NK-92 (cell line): ENCODE measurements at regions not wholly inside any gene's neighbourhood (a gene's known extent, or its start where the extent isn't known, plus 50 kb on each side); places are given as distances from the start of the nearest gene placed in this dataset.
"Not testable (repeated sequence)": the region's sequence is repeated elsewhere in the genome, so short reads cannot be mapped to it uniquely, and the experiment has no call there.

Experiments
- DNase-seq: peaks from one replicate; lab custom pipeline; 2025; ENCODE audit not compliant: unreplicated experiment; lab: John Stamatoyannopoulos, UW

DNA sequence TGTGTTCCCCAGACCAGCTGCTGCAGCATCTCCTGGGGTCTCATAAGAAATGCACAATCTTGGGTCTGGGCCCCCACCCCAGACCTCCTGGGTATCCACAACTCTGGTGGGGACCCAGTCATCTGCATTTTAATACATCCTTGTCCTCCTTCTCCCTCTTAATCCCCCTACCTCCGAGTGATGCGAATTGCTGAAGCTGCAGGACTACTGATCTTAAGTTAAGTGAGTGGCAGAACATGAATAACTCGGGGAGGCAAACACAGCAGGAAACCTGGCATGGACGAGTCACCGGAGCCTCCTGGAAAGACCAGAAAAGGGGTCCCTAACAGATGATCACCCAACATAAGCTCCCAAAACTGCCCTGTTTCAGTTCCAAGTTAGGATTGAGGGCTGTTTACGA, 283.2 kb upstream of the MGAT5 start:
- DNase-seq = no peak

GRCh38 chr2:133972297-133972696, 281.6 kb upstream of the MGAT5 start:
- DNase-seq = no peak

DNA sequence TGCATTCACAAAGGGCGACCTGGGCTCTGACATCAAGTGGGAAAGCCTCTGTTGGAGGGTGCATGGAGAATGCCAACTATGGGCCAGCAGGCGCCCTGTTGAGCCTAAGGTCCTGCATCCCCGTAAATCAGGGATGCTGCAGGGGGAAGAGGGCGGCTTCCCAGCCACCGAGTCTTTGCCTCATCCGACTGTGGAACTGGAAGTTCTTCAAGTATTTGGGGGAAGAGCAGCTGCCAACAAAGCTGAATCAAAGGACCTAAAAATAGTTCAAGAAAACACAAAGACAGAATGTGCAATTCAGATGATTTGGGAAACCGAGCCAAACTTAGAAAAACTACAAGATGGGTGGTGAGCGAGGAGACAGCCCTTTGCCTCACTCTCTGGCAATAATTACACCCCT, 281.1 kb upstream of the MGAT5 start:
- DNase-seq = no peak

- DNase-seq = no peak
Measured at GRCh38 chr2:133974353-133974752, 279.5 kb upstream of the MGAT5 start.

GRCh38 chr2:133975135-133975534, 278.7 kb upstream of the MGAT5 start:
- DNase-seq = no peak

DNA sequence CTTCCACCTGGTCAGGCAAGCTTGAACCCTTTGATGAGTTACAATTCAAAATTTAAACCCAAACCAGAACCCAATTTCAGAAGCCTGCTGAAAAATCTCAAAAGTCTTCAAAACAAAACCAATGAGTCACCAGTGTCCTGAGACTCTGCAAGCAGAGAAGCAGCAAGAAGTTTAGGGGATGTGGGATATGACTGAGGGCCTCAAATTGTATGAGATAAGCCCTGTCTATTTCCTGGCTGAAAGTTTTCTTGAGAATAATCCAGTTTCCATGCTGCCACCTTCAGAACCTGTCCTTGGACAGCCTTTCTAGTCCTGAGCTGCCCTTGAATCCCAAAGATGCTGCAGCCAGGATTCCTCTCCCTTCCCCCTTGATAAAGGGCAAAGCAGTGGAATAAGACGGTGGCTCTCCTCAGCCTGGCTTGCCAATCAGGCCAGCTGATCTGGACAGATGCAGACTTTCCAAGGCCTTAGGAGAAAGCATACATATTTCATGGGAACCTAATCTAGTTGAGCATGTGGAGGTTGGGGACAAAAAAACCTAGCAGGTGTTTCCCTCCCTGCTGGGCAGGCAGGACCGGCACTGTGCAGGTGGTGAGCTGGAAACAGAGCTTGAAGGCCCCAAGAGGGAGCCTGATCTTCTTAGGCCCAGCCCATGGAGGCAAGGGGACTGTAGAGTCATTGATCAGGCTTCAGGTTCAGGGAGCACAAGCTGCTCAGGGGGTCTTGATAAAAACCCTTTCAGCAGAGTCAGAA, 278.0 kb upstream of the MGAT5 start:
- no peak for DNase-seq

- DNase-seq = no peak
Measured at GRCh38 chr2:133976659-133977058, 277.2 kb upstream of the MGAT5 start.

GRCh38 chr2:133977405-133977804, 276.5 kb upstream of the MGAT5 start:
- no peak for DNase-seq

GRCh38 chr2:133982256-133982655, 271.6 kb upstream of the MGAT5 start:
- DNase-seq = no peak

DNA sequence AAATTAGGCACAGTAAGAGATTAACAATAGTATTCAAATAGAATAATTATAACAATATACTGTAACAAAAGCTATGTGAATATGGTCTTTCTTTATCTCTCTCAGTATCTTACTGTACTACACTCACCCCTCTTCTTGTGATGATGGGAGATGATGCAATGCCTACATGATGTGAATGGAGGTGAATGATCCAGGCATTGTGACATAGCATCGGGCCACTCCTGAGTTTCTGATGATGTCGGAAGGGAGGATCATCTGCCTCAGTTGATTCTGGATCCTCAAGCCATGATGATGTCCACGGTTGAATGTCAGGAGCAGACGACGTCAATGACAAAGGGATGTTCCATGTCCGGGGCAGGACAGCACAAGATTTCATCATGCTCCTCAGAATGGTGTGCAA, 268.3 kb upstream of the MGAT5 start:
- no peak for DNase-seq

DNA sequence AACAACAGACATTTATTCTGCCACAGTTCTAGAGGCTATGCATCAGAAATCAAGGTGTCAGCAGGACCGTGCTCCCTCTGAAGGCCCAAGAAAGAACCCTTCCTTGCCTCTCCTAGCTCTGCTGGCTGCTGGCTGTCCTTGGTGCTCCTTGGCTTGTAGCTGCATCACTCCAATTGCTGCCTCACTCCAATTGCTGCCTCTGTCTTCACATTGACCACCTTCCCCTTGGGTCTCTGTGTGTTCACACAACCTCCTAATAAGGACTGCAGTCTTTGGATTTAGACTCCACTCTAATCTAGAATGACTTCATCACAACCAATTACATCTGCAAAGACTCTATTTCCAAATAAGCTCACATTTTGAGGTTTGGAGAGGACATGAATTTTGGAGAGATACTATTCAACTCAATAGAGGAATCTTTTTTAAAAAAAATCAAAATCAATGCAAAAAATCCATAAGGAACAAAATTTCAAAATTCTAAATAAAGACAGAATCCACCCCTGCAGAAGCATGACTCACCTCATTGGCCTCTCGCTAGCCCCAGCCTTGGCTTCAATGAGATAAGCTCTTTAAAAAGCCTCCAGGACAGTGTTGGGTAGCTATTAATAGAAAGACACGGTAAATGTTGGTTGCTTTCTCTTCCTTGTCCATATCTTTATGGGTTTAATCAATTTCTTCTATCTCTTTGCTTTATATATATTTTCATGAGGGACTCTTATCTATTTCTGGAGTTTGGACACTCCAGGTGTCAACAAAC, 267.6 kb upstream of the MGAT5 start:
- no peak for DNase-seq

DNA sequence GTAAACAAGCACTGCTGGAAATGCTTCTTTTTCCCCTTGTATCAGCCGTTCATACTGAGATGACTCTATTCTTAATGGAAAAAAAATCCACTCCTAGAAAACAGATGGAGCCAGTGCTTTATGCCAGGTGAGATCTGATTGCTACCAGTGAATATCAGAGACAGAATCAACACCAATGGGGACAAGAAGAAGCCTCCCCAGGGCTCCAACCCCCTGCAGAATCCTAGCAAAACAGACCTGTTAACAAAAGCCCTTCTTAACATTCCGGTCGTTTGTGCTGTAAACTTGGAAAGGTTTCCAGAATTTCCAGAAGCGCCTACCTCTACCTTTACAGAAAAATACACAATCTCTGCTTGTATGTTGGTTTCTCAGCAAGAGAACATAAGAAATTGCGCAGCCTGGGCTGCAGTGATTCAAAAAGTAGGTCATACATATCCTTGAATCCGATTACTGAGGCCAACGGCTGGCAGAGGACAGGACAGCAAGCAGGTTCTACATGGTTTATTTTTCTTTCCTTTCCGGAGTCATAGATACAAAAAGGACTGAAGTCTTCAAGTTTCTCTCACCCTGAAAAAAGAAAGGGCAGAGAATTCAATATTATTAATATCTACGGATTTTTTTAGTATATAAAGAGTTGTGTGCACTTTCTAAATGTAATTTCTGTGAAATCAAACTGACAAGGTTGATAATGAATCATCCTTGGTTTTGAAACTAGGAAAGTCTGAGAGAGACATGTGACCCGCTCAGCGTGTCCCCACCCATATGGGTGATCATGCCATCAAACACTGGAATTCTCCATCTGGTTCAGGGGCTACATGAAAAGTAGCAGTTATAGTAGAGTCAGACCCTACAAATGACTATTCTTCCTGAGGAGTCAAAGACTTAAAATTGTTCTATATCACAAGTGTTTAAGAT, 266.7 kb upstream of the MGAT5 start:
- DNase-seq = no peak

DNA sequence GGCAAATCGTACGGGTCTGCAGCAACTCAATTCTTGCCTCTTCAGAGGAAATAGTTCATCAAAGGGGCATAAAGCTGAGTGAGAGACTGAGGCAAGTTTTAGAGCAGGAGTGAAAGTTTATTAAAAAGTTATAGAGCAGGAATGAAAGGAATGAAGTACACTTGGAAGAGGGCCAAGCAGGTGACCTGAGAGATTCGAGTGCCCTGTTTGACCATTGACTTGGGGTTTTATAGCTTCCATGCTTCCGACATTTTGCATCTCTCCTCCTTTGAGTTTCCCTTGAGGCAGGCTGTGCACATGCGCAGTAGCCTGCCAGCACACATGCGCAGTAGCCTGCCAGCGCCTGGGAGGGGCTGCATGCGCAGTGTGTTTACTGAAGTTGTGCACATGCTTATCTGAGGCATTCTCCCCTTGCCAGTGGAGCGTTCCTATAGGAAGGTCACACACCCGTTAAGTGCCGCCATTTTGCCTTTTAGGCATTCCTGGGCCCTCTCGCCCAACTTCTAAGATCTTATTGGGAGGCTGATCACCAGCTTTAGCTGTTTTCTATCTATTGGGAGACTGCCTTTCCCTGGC, 265.5 kb upstream of the MGAT5 start:
- no peak for DNase-seq

GRCh38 chr2:133991606-133992168, 262.2 kb upstream of the MGAT5 start:
- DNase-seq = no peak

GRCh38 chr2:133992454-133992853, 261.4 kb upstream of the MGAT5 start:
- no peak for DNase-seq

- no peak for DNase-seq
Measured at GRCh38 chr2:133993160-133993559, 260.7 kb upstream of the MGAT5 start.

DNA sequence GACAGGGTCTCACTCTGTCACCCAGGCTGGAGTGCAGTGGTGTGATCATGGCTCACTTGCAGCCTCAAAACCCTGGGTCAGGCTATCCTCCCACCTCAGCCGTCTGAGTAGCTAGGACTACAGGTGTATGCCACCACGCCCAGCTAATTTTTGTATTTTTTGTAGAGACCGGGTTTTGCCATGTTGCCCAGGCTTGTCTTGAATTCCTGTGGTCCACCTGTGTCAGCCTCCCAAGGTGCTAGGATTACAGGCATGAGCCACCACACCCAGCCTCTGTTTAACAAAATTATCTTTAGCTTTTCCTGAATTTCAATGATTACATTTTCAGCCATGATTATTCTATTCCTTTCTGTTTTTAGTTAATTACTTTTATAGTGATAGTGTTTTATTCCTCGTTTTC, 255.1 kb upstream of the MGAT5 start:
- DNase-seq = not testable (repeated sequence)

DNA sequence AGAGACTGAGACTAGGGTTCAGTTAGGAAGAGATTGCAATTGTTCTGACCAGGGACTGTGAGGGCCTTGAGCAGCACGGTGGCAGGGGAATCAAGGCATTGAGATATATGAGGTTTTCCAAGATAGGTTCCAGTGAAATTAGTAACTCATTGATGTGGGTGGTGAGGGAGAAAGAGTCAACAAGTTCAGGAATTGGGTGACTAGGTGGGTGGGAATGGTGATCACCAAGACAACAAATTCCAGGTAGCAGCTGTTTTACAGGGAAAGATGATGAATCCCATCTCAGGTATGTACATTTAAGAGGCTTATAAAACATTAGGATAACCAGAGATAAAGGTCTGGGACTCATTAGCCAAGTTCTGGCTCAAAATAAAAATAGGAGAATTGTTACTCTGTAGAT, 251.5 kb upstream of the MGAT5 start:
- no peak for DNase-seq

GRCh38 chr2:134002921-134003320, 251.0 kb upstream of the MGAT5 start:
- DNase-seq = no peak

GRCh38 chr2:134004467-134004866, 249.4 kb upstream of the MGAT5 start:
- DNase-seq = no peak

GRCh38 chr2:134008837-134009236, 245.0 kb upstream of the MGAT5 start:
- no peak for DNase-seq
